Inflammatory macrophage treated with lipopolysaccharide for 4 hours (primary cell): ENCODE measurements at regions not wholly inside any gene's neighbourhood (a gene's known extent, or its start where the extent isn't known, plus 50 kb on each side); places are given as distances from the start of the nearest gene placed in this dataset.
"Not testable (repeated sequence)": the region's sequence is repeated elsewhere in the genome, so short reads cannot be mapped to it uniquely, and the experiment has no call there.

Source experiments
- DNase-seq: peaks from one replicate; pipeline ENCODE4 v3.0.0-alpha.2; 2020

DNA sequence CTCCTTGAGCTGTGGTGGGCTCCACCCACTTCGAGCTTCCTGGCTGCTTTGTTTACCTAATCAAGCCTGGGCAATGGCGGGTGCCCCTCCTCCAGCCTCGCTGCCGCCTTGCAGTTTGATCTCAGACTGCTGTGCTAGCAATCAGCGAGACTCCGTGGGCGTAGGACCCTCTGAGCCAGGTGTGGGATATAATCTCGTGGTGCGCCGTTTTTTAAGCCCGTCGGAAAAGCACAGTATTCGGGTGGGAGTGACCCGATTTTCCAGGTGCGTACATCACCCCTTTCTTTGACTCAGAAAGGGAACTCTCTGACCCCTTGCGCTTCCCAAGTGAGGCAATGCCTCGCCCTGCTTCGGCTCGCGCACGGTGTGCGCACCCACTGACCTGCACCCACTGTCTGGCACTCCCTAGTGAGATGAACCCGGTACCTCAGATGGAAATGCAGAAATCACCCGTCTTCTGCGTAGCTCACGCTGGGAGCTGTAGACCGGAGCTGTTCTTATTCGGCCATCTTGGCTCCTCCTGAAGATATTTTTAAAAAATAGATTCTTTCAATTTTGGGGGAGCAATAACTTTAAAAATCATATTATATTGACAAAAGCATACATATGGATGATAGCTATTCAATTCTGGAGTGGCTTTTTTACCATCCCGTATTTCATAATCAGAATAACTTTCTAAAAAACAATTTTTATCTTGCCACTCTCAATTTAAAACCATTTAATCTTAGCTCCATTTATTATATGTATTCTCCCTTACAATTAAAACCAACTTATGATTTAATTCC lies 517.5 kb upstream of the NUDT12 start:
- DNase-seq = not testable (repeated sequence)

DNA sequence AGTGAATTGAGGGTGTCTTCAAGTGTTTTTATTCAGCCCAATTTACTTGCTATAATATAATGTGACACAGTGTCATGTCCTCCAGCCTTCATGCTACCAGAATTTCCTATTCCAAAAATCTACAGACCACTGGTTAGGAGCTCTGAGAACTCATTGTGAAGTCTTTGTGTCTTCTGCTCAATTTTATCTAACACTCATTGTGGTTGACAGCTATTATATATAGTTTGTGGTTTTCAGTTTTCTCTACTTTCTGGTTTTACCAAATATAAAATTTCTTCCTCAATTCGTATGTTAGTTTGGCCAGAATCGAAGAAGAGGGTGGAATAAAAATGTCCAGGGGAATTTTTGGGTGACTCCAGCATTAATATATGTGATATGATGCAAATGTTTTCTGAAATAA lies 509.3 kb upstream of the NUDT12 start:
- DNase-seq = no peak

DNA sequence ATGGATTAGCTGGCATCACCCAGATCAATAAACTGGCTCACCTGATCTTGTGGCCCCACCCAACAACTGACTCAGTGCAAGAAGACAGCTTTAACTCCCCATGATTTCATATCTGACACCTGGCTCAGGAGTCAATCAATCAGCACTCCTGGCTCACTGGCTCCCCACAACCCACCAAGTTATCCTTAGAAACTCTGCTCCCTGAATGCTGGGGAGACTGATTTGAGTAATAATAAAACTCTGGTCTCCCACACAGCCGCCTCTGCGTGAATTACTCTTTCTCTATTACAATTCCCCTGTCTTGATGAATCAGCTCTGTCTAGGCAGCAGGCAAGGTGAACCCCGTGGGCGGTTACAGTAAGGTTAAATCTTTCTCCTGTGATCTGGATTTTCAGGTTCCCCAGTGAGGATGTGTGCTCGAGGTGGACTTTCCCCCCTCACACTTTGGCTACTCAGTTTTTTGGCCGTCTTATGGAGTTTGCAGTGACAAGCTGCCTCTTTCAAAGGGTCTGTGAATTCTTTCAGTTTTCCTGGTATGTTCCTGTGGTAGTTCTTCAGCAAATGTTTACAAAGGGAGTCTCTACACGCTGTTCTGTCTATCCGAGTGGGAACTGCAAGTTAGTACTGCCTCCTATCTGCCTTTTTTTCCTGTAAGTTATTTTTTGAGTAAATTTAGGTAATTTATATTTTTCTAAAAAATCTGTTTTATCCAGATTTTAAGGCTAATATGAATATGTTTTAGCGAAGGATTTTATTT lies 500.2 kb upstream of the NUDT12 start:
- no peak for DNase-seq

DNA sequence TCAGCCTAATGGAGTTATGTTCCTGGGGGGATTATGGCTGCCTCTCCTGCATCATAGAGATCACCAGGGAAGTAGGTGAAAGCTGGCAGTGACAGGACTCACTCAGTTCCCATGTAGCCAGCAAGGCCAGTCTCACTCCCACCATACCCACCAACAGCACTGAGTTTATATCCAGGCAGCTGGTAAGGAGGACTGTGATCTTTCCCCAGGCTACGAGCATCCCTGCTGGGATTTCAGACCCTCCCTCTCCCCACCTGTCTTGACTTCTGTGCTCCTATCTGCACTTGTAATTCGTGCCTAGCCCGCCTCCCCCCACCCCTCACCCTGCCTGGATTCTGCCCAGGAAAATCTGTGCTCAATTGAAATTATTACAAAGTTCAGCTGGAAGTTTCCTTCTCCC lies 499.1 kb upstream of the NUDT12 start:
- no peak for DNase-seq

DNA sequence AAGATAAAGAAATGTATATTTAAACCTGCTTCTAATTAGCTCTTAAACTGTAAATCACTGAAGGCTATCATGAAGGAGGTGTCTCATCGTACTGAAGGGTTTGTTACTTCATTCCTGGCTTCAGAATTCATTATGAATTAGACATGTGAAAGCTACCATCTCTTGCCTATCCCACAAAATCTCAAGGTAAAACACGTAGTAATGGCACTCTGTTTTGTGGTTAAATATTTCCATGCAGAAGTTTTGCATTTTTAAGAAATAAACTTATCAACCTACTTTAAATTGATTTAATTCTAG lies 490.7 kb upstream of the NUDT12 start:
- no peak for DNase-seq

DNA sequence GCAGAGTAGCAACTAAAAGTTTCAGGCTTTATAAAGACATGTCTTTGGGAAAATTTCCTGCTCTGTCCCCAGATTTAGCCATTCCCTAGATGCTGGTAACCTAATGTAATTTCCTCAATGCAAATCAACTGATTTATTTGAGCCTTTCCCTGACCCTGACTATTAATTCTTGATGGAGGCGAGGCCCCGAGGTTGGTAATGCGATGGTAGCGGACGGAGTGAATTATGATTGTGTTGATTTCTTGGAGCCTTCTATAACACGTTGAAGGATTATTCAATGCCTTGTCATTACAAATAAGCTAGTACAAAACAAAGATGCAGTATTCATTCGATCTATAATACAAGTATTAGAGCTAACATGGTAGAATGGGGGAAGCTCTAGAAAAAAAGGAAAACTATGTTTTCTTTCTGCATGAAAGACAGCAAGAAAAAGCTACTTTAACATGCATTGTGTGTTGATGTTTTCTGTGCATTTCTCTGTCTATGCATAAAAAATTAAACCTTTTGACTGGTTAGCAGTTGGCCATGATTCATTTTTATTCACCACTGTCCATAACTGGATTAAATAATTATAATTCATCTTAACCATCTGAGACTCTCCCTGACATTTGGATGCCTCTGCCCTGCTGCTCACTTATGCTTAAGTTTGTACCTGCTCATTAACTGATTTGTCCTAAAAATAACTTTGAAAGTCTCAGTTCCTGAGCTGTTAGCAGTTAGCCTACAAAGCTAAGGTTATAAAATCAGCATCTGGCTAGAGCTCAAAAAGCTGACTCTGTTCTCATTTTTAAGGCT lies 490.2 kb upstream of the NUDT12 start:
- DNase-seq = no peak

DNA sequence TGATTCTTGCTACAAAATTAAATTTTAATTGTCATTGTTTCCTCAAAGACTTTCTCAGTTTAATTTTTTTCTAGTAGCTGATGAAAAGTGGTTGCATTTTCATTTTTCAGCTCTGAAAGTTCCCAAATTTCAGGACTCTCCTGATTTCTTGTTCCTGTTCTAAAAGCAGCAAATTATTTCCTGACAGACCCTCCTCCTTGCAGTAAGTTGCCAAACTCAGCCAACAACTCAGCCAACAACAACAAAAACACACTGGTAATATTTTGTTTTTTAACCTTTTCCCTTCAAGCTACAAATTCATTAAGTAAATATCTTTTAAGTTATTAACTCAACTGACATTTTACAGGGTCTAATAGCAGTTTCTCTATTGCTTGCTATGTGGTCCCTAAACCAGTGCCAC lies 487.8 kb upstream of the NUDT12 start:
- DNase-seq = no peak

DNA sequence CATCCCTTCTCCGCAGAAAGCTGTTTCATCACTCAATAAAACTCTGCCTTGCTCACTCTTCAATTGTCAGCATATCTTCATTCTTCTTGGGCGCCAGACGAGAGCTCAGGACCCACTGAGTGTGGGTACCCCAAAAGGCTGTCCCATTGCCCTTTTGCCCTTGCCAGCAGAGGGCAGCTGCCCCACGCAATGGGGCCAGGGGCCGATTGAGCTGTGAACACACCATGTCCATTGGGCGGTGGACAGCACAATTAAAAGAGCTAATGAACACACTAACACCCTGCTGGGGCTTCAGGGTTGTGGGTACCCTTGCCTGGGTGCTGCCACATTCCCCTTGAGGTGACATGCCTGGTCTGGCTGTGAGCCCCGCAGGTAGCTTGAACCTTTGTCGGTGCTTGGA lies 487.2 kb upstream of the NUDT12 start:
- no peak for DNase-seq

DNA sequence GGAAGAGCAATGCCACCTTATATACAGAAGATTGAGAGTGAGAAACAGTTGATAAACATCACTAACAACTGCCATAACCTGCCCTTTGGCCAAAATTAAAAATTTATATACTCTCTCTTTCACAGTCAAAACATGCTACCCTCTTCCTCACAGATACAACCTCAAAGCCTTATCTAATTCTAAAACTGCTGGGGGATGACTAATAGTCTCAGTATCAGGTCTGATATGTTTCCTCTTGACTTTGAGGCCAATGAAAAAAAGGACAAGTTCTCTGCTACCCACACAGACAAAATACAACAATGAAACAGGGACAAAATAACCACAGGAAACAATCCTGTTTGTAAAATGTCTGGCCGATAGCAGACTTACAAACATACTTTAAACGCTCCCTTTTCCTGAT lies 485.6 kb upstream of the NUDT12 start:
- no peak for DNase-seq

DNA sequence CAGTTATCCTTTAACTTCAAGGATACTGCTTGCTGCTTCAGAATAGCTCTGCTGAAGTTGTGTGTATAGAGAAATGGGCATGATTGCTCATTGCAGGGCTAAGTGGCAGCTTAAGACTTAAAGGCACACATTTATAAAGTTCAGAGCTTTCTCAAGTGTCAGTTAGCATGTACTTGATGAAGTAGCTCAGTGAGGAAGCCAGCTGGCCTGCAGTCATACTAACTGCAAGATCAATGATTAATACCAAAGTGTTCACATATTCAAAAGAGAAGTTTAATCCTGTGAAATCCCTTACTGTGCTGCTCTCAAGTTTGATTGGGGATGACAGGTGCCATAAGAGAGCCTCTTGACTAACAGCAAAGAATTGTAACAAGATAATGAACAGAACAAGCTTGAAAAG lies 483.4 kb upstream of the NUDT12 start:
- no peak for DNase-seq

DNA sequence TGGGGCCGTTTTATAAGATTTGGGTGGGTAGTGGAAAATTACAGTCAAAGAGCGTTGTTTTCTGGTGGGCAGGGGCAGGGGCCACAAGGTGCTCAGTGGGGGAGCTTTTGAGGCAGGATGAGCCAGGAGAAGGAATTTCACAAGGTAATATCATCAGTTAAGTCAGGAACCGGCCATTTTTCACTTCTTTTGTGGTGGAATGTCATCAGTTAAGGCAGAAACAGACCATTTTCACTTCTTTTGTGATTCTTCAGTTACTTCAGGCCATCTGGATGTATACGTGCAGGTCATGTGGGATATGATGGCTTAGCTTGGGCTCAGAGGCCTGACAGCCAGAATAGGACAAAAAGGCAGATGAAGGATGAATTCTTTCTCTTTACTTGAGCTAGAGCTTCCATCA lies 477.3 kb upstream of the NUDT12 start:
- not testable (repeated sequence) for DNase-seq

DNA sequence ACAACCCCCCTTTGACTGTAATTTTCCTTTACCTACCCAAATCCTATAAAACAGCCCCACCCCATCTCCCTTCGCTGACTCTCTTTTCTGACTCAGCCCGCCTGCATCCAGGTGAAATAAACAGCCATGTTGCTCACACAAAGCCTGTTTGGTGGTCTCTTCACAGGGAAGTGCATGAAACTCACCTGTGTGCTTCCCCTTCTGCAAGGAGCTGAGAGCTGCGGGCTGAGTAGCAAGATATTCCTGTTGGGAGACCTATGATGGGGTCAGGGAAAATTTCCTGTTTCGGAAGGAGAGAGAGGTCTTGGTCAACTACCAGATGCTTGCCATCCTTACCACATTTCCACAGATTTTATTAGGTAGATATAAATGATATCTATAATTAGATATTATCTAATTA lies 474.5 kb upstream of the NUDT12 start:
- DNase-seq = not testable (repeated sequence)

DNA sequence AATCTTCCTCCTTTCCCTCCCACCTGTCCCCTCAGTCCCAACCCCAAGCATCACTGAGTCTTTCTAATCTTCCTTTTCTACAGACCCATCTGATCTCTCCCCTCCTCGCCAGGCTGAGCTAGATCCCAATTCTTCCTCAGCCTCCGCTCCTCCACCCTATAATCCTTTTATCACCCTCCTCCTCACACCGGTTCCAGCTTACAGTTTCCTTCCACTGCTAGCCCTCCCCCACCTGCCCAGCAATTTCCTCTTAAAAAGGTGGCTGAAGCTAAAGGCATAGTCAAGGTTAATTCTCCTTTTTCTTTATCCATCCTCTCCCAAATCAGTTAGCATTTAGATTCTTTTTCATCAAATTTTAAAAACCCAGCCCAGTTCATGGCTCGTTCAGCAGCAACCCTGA lies 470.6 kb upstream of the NUDT12 start:
- DNase-seq = not testable (repeated sequence)

DNA sequence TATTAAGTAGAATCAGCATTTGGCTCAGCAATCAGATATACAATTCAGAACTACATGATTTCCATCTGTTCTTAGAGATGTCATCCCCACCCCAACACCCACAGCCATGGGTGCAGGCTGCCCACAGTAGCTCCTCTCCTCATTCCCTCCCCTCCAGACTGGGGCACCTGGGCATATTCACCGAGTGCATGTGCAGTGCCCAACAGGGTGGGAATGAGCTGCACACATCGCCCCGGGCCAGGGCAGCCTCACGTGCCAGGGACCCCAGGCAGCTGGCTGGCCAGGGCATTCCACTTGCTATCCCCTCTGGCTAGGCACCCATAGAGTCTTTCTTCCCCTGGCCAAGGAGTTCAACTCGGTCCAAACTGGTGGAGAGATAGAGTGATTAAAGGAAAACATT lies 461.9 kb upstream of the NUDT12 start:
- DNase-seq = no peak

DNA sequence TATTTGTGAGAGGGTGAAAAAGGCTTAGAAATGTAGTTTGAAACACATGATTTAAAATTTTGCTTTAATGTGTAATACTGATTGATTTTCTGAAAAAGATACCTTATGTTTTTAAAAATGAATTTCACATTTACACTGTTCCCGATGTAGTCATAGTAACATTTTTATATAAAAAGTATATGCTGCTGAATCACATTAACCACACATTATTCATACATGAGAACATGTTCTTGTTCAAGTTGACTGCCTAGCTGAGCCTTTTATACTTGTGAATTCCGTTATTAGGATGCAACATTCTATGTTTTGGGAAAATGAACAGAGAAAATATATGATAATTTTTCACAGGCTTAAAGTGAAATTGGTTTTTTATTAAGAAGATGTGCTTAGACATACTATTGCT lies 461.1 kb upstream of the NUDT12 start:
- DNase-seq = no peak

DNA sequence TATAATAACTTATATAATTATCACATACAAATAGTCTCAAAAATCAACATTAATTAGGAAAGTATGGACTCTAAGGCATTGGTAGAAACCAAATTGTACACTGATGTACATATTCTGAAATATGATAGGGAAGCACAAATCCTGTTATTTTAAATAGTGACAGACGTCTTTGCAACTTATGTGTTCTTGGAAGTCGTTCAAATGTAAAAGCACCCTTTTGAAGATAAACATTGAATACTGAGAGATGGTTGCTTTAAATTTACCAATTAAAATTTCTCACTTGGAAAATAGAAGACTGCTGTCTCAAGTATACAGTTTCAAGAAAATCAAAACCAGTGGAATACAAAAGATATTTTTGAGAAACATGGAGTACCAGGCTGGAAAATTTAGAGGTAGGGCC lies 457.4 kb upstream of the NUDT12 start:
- no peak for DNase-seq

DNA sequence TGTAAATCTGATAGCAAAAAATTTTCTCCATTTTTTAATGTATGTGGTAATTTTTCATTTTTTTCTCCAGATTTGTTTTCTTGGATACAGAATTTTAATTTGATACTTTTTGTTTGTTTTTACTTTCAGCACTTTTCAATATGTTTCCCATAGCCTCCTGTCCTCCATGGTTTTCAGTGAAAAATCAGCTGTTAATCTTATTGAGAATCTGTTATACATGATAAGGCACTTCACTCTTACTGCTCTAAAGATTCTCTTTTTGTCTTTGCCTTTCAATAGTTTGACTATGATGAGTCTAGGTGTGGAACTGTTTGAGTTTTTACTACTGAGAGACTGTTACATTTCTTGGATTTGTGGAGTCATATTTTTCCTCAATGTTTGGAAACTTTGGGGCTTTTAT lies 455.7 kb upstream of the NUDT12 start:
- DNase-seq = no peak

DNA sequence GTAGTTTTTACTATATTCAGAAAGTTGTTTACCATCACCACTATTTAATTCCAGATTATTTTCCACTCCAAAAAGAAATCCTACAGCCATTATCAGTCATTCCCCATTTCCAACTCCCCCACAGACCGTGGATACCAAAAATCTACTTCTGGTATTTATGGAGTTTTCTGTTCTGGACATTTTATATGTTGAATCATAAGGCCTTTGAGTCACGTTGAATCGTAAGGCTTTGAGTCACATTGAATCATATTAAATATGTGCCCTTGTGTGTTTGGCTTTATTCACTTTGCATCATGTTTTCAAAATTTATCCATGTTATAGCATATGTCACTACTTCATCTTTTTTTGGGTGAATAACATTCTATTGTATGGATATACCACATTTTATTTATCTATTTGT lies 454.1 kb upstream of the NUDT12 start:
- DNase-seq = no peak

DNA sequence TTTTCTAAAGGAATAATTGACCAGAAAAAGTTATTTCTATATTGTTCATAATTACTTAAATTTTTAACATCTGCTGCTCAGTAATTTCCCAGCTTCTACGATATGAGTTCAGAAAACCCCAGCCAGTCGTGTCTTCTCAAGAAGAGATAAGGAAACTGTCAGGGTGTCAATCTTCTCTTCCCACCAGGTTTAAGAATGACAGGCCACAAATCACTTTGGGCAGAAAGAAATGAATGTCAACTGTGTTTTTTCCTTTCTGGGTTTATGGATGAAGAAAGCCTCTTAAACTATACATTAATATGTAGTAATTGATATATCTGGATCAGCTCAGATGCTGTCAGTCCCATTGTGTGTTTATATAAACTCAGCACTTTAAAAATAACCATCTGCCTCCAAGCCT lies 453.2 kb upstream of the NUDT12 start:
- no peak for DNase-seq

DNA sequence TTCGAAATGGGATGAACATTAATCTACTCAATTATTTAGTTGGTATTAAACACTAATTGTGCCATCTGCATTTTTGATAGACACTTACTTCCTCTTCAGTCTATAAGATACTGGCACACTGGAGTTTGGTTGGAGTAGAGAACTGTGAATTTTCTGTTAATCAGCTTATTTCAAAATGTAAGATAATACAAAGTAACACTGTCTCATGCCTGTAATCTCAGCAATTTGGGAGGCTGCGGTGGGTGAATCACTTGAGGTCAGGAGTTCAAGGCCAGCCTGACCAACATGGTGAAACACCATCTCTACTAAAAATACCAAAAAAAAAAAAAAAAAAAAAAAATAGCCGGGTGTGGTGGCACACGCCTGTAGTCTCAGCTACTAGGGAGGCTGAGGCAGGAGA lies 440.2 kb upstream of the NUDT12 start:
- DNase-seq = not testable (repeated sequence)

DNA sequence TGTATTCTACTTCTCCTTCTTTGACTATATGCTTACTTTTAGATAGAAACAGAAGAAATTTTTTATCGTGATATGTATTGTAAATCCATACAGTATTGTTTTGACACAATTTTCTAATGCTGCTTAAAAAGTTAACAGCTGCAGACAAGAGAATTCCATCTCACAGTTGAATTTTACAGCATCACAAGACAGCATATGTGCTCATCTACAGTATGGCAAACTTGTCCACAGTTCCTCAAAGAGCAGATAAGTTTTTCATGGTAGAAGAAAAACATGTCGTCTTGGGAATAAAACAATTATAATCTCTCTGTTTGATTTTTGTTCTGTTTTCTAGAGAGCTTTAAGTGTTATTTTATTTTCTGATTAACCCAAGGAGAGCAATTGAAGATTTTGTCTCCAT lies 438.5 kb upstream of the NUDT12 start:
- DNase-seq = no peak

DNA sequence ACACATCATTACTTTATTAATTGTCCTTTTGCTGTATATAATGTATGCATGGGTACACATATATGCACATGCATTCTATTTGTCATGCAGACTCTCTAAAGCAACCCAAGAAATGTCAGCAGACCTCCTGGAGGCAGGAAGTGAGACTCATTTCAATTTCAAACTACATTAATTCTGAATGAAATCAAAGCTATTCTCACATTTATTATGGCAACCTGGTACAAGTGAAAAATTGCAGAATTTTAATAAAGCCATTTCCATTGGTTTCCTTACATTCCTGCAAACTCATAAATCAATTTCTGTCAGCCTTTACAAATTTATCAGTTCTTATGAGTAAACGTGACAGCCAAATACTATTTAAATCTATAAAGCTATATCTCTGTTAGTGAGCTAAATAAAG lies 430.4 kb upstream of the NUDT12 start:
- no peak for DNase-seq

DNA sequence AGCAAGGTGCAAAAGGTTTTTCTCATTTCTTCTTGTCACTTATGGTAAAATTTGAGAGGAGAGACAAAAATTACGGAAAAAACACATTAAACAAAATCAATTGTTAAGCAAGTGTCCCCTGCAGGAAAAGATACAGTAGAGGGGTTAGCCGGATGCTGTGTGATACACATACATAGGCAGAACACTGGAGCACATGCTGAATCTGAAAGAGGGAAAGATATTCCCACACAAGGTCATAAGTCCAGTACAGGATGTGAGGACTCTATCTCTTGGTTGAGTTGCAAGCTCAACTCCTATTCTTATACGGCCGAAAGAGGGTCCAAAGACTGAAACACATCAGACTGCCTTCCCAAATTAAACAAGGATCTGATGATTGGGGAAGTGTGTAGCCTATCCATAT lies 427.5 kb upstream of the NUDT12 start:
- DNase-seq = no peak

DNA sequence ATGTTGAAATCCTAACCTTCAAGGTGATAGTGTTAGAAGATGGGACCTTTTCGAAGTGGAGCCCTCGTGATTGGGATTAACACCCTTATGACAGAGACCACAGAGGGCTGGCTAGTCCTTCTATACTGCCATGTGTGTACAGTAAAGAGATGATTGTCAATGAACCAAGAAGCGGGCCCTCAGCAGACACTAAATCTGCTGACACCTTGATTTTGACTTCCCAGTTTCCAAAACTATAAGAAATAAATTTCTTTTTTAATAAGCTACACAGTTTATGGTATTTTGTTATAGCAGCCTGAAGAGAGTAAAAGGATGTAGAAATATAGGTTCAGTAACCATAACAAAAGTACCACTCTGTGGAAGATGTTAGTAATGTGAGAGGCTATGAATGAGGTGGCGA lies 419.0 kb upstream of the NUDT12 start:
- DNase-seq = no peak
